Fibroblast of lung (primary cell): ENCODE measurements at regions not wholly inside any gene's neighbourhood (a gene's known extent, or its start where the extent isn't known, plus 50 kb on each side); places are given as distances from the start of the nearest gene placed in this dataset.

Source experiments
- DNase-seq, 2 donors: peaks; one replicate each; pipeline versions ENCODE4 v3.0.0 to v3.0.0-alpha.2; 2010; ENCODE audit warnings: low read depth in 2 of 2
- H2AFZ ChIP-seq: 2 replicates; pipeline ENCODE4 v1.5.1; 2012; ENCODE audit warnings: low read length, control low read depth, inconsistent platforms
- H3K27ac ChIP-seq: 2 replicates; pipeline ENCODE4 v1.5.1; 2011; ENCODE audit warnings: low read length, control low read depth; ENCODE audit not compliant: insufficient read depth
- H3K27me3 ChIP-seq: 2 replicates; pipeline ENCODE4 v1.5.1; 2011; ENCODE audit warnings: mild to moderate bottlenecking, low read length; ENCODE audit not compliant: control insufficient read depth, insufficient read depth
- H3K36me3 ChIP-seq: 2 replicates; pipeline ENCODE4 v1.5.1; 2011; ENCODE audit warnings: low read length; ENCODE audit not compliant: control insufficient read depth, insufficient read depth
- H3K4me1 ChIP-seq: 2 replicates; pipeline ENCODE4 v1.5.1; 2011; ENCODE audit warnings: low read length; ENCODE audit not compliant: control insufficient read depth, insufficient read depth; ENCODE audit errors: extremely low read depth
- H3K4me2 ChIP-seq: 2 replicates; pipeline ENCODE4 v1.5.1; 2011; ENCODE audit warnings: low read length, control low read depth; ENCODE audit not compliant: insufficient read depth; ENCODE audit errors: extremely low read depth
- H3K4me3 ChIP-seq, 4 experiments: fragments of 200-600 bp in 1 of 4; sonication (generic) in 1 of 4; replicated peaks in 1 of 4; 2 replicates each; pipeline ENCODE4 v1.5.1; 2011 to 2016; ENCODE audit warnings: low read length in 4 of 4, low read depth in 3 of 4, mild to moderate bottlenecking in 3 of 4, control low read depth in 2 of 4, inconsistent platforms in 1 of 4, mixed read lengths in 1 of 4; ENCODE audit not compliant: insufficient read depth in 1 of 4; ENCODE audit errors: control extremely low read depth in 1 of 4
- H3K79me2 ChIP-seq: 2 replicates; pipeline ENCODE4 v1.5.1; 2012; ENCODE audit warnings: mild to moderate bottlenecking, low read length, inconsistent platforms; ENCODE audit not compliant: control insufficient read depth, insufficient read depth
- H3K9ac ChIP-seq: 2 replicates; pipeline ENCODE4 v1.5.1; 2011; ENCODE audit warnings: mild to moderate bottlenecking, low read length, control low read depth; ENCODE audit not compliant: insufficient read depth
- H3K9me3 ChIP-seq: 2 replicates; pipeline ENCODE4 v1.5.1; 2012; ENCODE audit warnings: low read depth, low read length; ENCODE audit not compliant: control insufficient read depth, insufficient read depth
- H4K20me1 ChIP-seq: 2 replicates; pipeline ENCODE4 v1.5.1; 2011; ENCODE audit warnings: low read length; ENCODE audit not compliant: control insufficient read depth, insufficient read depth; ENCODE audit errors: extremely low read depth
- CTCF ChIP-seq, 2 donors: IDR thresholded peaks in 1 of 2; conservative IDR thresholded peaks in 1 of 2; 1 replicate in 1 of 2; 2 replicates in 1 of 2; pipeline ENCODE4 v1.5.1; 2011 to 2012; ENCODE audit warnings: low read length in 2 of 2, control low read depth in 1 of 2, inconsistent platforms in 1 of 2, low read depth in 1 of 2, mild to moderate bottlenecking in 1 of 2
- EZH2 ChIP-seq: IDR thresholded peaks from 2 replicates; pipeline ENCODE4 v1.5.1; 2012; ENCODE audit warnings: low read length, control low read depth, mild to moderate bottlenecking; ENCODE audit errors: missing control alignments

GRCh38 chr3:622314-622713, 425.8 kb downstream of the CHL1 start:
- H2AFZ ChIP-seq = no peak overlapping the region
- no peaks in the 10 kb centered on the region for H4K20me1 ChIP-seq
- no peaks in the 10 kb centered on the region for H3K4me1 ChIP-seq
- H3K9me3 ChIP-seq = no peaks in the 10 kb centered on the region
- H3K4me2 ChIP-seq = no peak overlapping the region
- DNase-seq = no peak
- no peaks in the 10 kb centered on the region for H3K79me2 ChIP-seq
- H3K27ac ChIP-seq = no peak overlapping the region
- no peak overlapping the region for H3K9ac ChIP-seq
- no peak overlapping the region for H3K4me3 ChIP-seq
- TF ChIP-seq EZH2 = no peak
- no peak for TF ChIP-seq CTCF (conservative IDR thresholded peaks at IDR 0.05 in 1 of 2, IDR thresholded peaks at IDR 0.05 in 1 of 2; ENCODE audit: low read depth in 1 of 2, low read length in 2 of 2)
- no peaks in the 10 kb centered on the region for H3K27me3 ChIP-seq
- H3K36me3 ChIP-seq = no peaks in the 10 kb centered on the region

- no peaks in the 10 kb centered on the region for H3K9me3 ChIP-seq
- no peak overlapping the region for H2AFZ ChIP-seq
- H3K27ac ChIP-seq = no peak overlapping the region
- no peak overlapping the region for H3K9ac ChIP-seq
- no peaks in the 10 kb centered on the region for H3K27me3 ChIP-seq
- no peaks in the 10 kb centered on the region for H3K36me3 ChIP-seq
- no peaks in the 10 kb centered on the region for H3K79me2 ChIP-seq
- H4K20me1 ChIP-seq = no peaks in the 10 kb centered on the region
- no peak for TF ChIP-seq CTCF (conservative IDR thresholded peaks at IDR 0.05 in 1 of 2, IDR thresholded peaks at IDR 0.05 in 1 of 2; ENCODE audit: low read depth in 1 of 2, low read length in 2 of 2)
- no peak for TF ChIP-seq EZH2
- no peak for DNase-seq
- H3K4me3 ChIP-seq = no peak overlapping the region
- H3K4me1 ChIP-seq = no peaks in the 10 kb centered on the region
- H3K4me2 ChIP-seq = no peak overlapping the region
Measured at GRCh38 chr3:623914-624545, 427.5 kb downstream of the CHL1 start.

GRCh38 chr3:632571-633170, 436.1 kb downstream of the CHL1 start:
- H3K4me2 ChIP-seq = no peak overlapping the region
- TF ChIP-seq CTCF (conservative IDR thresholded peaks at IDR 0.05 in 1 of 2, IDR thresholded peaks at IDR 0.05 in 1 of 2; ENCODE audit: low read depth in 1 of 2, low read length in 2 of 2) (peak; percentile 40 to 76), EZH2 (no peak)
- H4K20me1 ChIP-seq = no peaks in the 10 kb centered on the region
- no peak overlapping the region for H2AFZ ChIP-seq
- no peaks in the 10 kb centered on the region for H3K27me3 ChIP-seq
- H3K4me1 ChIP-seq = no peaks in the 10 kb centered on the region
- peak; percentile 25 to 61 for DNase-seq
- no peaks in the 10 kb centered on the region for H3K36me3 ChIP-seq
- H3K9me3 ChIP-seq = no peaks in the 10 kb centered on the region
- no peak overlapping the region for H3K9ac ChIP-seq
- H3K79me2 ChIP-seq = no peaks in the 10 kb centered on the region
- no peak overlapping the region for H3K4me3 ChIP-seq
- no peak overlapping the region for H3K27ac ChIP-seq
